GM20000 (cell line): ENCODE measurements at regions not wholly inside any gene's neighbourhood (a gene's known extent, or its start where the extent isn't known, plus 50 kb on each side); places are given as distances from the start of the nearest gene placed in this dataset.

Experiments
- DNase-seq: peaks from one replicate; pipeline ENCODE4 v3.0.0; 2012; ENCODE audit warnings: low spot score
- TF ChIP-seq, protein P1 (sequence below): IDR thresholded peaks from 2 replicates; pipeline ENCODE4 v1.5.1; 2012; ENCODE audit warnings: mild to moderate bottlenecking, control low read depth; ENCODE audit errors: extremely low read depth, missing control alignments

DNA sequence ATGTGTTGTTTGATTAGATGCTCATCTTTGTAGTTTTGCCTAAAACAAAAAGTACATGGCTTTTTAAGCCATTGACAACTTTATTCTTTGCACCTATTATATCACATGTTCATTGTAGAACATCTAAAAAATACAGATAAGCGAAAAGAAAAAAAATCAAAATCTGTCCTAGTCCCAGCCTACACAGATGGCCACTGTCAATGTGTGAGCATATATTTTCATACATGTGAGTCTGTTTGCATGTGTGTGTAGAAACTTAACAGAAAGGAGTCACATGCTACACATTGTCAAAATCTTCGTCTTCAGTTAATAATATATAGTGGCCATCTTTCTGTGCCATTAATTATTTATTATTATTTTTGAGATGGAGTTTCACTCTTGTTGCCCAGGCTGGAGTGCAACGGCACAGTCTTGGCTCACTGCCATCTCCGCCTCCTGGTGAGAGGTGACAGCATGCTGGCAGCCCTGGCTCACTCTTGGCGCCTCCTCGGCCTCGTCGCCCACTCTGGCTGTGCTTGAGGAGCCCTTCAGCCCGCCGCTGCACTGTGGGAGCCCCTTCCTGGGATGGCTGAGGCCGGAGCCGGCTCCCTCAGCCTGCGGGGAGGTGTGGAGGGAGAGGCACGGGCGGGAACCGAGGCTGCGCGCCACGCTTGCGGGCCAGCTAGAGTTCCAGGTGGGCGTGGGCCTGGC lies 68.5 kb upstream of the AMZ2 start:
- no peak for DNase-seq
- TF ChIP-seq, protein P1, sequence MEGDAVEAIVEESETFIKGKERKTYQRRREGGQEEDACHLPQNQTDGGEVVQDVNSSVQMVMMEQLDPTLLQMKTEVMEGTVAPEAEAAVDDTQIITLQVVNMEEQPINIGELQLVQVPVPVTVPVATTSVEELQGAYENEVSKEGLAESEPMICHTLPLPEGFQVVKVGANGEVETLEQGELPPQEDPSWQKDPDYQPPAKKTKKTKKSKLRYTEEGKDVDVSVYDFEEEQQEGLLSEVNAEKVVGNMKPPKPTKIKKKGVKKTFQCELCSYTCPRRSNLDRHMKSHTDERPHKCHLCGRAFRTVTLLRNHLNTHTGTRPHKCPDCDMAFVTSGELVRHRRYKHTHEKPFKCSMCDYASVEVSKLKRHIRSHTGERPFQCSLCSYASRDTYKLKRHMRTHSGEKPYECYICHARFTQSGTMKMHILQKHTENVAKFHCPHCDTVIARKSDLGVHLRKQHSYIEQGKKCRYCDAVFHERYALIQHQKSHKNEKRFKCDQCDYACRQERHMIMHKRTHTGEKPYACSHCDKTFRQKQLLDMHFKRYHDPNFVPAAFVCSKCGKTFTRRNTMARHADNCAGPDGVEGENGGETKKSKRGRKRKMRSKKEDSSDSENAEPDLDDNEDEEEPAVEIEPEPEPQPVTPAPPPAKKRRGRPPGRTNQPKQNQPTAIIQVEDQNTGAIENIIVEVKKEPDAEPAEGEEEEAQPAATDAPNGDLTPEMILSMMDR, result no peak

DNA sequence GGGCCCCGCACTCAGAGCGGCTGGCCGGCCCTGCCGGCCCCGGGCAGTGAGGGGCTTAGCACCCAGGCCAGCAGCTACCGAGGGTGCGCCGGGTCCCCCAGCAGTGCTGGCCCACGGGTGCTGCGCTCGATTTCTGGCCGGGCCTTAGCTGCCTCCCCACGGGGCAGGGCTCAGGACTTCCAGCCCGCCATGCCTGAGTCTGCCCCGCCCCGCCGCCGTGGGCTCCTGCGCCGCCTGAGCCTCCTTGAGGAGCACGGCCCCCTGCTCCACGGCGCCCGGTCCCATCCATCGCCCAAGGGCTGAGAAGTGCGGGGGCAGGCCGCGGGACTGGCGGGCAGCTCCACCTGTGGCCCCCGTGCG lies 67.9 kb upstream of the AMZ2 start:
- TF ChIP-seq, protein P1, result no peak
- DNase-seq, result no peak

DNA sequence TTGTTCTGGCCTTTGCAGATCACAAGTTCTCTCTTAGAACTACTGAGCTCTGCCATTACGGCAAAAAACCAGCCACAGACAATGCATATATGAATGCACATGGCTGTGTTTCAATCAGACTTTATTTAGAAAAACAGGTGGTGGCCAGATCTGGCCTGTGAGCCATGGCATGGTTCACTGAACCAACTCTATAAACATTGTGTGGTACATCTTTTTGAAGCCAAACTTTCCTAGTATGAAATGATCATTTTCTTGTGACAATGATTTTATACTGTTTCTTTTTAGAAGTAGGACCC lies 65.9 kb upstream of the AMZ2 start:
- DNase-seq, result peak; percentile 35
- TF ChIP-seq, protein P1, result no peak

DNA sequence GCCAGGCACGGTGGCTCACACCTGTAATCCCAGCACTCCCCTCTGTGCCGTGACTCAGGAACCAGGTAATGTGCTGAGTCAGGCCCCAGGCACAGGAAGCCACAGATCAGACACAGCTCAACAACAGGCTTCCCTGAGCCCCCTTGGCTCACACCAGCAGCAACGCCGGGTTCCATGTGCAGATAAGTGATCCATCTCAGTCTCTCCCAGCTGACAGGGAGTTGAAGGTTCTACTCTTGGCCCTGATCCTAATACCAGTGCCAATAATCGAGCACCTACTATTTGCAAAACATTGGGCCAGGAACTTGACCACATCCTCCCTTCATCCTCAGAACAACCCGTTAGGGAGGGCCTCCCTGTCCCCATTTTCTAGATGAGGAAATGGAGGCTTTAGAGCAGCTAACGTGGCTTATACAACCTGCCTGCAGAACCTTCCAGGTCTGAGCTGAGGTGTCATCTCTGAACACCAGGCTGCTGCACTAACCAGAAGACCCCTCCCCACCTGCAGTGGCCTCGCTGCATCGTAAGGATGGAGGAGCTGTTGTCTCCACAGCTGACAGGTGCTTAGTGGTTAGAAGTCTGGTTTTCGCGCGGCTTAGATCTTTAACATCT lies 64.8 kb upstream of the AMZ2 start:
- peak; percentile 62 for DNase-seq
- TF ChIP-seq, protein P1, result no peak

DNA sequence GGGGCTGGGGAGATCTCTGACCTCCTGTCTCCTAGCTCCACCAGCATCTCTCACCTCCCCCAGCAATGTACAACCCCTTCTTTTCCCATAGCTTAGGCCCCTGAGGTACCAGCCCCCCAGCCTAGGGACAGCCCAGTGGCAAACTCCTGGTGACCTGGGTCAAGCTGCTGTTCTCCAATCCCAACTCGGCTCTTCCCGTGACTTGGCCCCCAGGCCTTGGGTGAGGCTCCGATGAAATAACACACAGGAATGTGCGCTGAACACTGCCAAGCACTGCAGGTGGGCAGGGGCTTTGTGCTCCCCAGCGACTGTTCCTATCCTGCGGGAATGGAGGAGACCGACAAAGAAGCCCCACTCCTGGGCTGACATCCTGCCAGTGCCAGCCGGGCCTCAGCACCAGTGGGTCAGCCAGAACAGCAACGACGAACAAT lies 63.7 kb upstream of the AMZ2 start:
- TF ChIP-seq, protein P1, result no peak
- DNase-seq, result peak; percentile 2

DNA sequence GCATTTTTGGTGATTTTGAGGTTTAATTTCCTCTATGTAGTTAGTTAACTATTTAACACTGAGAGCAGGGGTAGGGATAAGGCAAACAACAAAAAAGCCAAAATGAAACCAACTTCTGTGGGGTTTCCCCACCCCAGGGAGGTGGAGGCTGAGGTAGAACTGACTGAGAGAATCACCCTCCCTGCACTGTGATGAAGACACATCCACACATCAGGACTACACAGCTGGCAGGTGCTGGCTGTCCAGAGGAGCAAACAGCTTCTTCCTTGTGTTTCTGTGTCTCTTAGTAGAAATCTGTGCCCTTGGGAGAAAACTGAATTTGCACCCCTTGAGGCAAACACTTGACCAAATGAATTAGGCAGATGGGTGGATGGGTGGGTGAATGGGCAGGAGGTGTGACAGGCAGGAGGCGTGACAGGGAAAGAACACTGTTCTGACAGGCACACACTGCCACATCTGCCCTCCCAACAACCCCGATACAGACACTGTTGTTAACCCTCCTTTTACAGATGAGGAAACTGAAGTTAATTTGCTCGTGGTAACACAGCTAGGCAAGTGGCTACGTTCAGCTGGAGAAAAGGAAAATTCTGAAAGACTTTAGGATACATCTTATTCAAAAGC lies 62.9 kb upstream of the AMZ2 start:
- peak; percentile 78 for DNase-seq
- TF ChIP-seq, protein P1, result no peak

DNA sequence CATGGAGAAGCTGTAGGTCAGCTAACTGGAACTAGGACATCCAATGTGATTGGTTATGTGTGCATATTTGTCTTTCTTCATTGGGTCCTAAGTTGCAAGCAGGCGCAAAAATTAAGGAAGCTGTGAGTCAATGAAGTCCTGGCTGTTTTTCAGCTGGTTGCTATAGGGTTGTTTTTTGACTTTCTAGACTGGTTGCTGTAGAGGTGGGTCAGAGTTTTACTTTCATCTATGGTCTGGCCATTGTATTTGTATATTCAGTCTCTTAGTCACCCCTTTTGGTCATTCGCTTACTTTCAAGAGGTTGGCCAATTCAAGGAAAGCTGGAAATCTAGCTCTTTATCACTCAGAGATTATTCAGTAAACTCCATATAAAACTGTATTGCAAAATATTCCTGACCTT lies 62.0 kb upstream of the AMZ2 start:
- peak; percentile 33 for DNase-seq
- TF ChIP-seq, protein P1, result no peak
